GM12878 (cell line): ENCODE measurements at regions not wholly inside any gene's neighbourhood (a gene's known extent, or its start where the extent isn't known, plus 50 kb on each side); places are given as distances from the start of the nearest gene placed in this dataset.

ENCODE experiments used
- KDM1A ChIP-seq: fragments of 200-600 bp; sonication (generic); IDR thresholded peaks from 2 replicates; pipeline ENCODE4 v1.6.1; 2016; ENCODE audit warnings: borderline replicate concordance
- STAT3 ChIP-seq: IDR thresholded peaks from 2 replicates; pipeline ENCODE4 v1.6.1; 2011; ENCODE audit warnings: low read depth, low read length, improper control_type of control experiment

GRCh38 chr2:128505575-128506526, 187.2 kb upstream of the HS6ST1 start:
- TF ChIP-seq KDM1A (no peak), STAT3 (no peak)
